GM12891 (cell line): ENCODE measurements at regions not wholly inside any gene's neighbourhood (a gene's known extent, or its start where the extent isn't known, plus 50 kb on each side); places are given as distances from the start of the nearest gene placed in this dataset.

Experiments used
- PAX5 ChIP-seq: IDR thresholded peaks from 2 replicates; pipeline ENCODE4 v1.6.1; 2011; ENCODE audit warnings: low read length, moderate library complexity, mild to moderate bottlenecking; ENCODE audit not compliant: insufficient read depth, severe bottlenecking
- POLR2A ChIP-seq: IDR thresholded peaks from 2 replicates; pipeline ENCODE4 v1.6.1; 2011; ENCODE audit warnings: low read depth, low read length, control low read depth
- POLR2AphosphoS5 ChIP-seq: IDR thresholded peaks from 2 replicates; pipeline ENCODE4 v1.6.1; 2011; ENCODE audit warnings: low read depth, low read length, control low read depth
- POU2F2 ChIP-seq: IDR thresholded peaks from 2 replicates; pipeline ENCODE4 v1.6.1; 2011; ENCODE audit warnings: low read depth, mild to moderate bottlenecking, control low read depth, low read length, moderate library complexity
- TAF1 ChIP-seq: IDR thresholded peaks from 2 replicates; pipeline ENCODE4 v1.6.1; 2011; ENCODE audit warnings: low read depth, low read length, control low read depth

- TF ChIP-seq POLR2A (no peak), POLR2AphosphoS5 (no peak), TAF1 (no peak), POU2F2 (no peak), PAX5 (no peak)
Measured at GRCh38 chr5:152838241-152838786, 433.2 kb upstream of the NMUR2 start.
